Pancreas (tissue), 10 donors: ENCODE measurements at regions not wholly inside any gene's neighbourhood (a gene's known extent, or its start where the extent isn't known, plus 50 kb on each side); places are given as distances from the start of the nearest gene placed in this dataset.

ENCODE experiments used
- ATAC-seq, 4 donors: fragments of 200-7000 bp; cut with Tn5 transposase; one replicate each; pipeline versions ENCODE4 v1.8.0 to v1.9.1; 2020; ENCODE audit warnings: mild to moderate bottlenecking in 4 of 4, moderate library complexity in 4 of 4
- DNase-seq, 6 donors: peaks; one replicate each; pipeline ENCODE4 v3.0.0-alpha.2; 2020
- FAIRE-seq: peaks from 2 replicates; lab custom pipeline; 2012; peaks lifted over from hg19 to GRCh38; lab: Jason Lieb, UNC
- H3K27ac ChIP-seq, 4 donors: fragments of 200-600 bp; sonication (generic); 1 replicate in 3 of 4; 2 replicates in 1 of 4; pipeline versions ENCODE4 v1.5.0 to v1.8.0; 2020
- H3K27me3 ChIP-seq, 4 donors: fragments of 200-600 bp; one replicate each; pipeline ENCODE4 v1.8.0; 2021
- H3K36me3 ChIP-seq, 3 donors: fragments of 200-600 bp; sonication (generic) in 1 of 3; one replicate each; pipeline versions ENCODE4 v1.5.0 to v1.8.0; 2020 to 2021
- H3K4me1 ChIP-seq, 3 donors: fragments of 200-600 bp; one replicate each; pipeline ENCODE4 v1.8.0; 2021
- H3K4me3 ChIP-seq, 4 donors: fragments of 200-600 bp; sonication (generic) in 2 of 4; one replicate each; pipeline versions ENCODE4 v1.5.0 to v1.8.0; 2020 to 2021
- H3K9me3 ChIP-seq, 4 donors: fragments of 200-600 bp; one replicate each; pipeline ENCODE4 v1.8.0; 2021
- WGBS, 2 donors: extraction: QIAGEN DNeasy Blood & Tissue Kit; methylation state at CpG; one replicate each; pipeline ENCODE4 v1.1.7; 2013; 5-methylcytosine and 5-hydroxymethylcytosine counted together
- intact Hi-C, 3 donors: fragments of 100-400 bp; cut with DNase I; formaldehyde crosslinking; loops; one replicate each; pipeline versions ENCODE4 v1.11.1 to v1.14.2; 2022
- TF ChIP-seq, protein P1 (sequence below), 4 donors: fragments of 200-600 bp; sonication (generic) in 3 of 4; IDR thresholded peaks; one replicate each; pipeline versions ENCODE4 v1.5.0 to v1.8.0; 2021; ENCODE audit warnings: antibody characterized with exemption in 4 of 4
- donor health status: healthy with polysubstance abuse.
- donor health status: DM: no; HTN: no; CAD: no; lungs with moderate emphysema.
- donor health status: DM: no; HTN: no; CAD: no.
- donor health status: control.
- donor health status: control.
- donor health status: Bipolar disorder and iron deficiency.
- donor health status: DM: yes; HTN: yes; CAD: no.
- donor health status: DM: no; HTN: no; CAD: no.
- donor health status: DM: no; HTN: no; CAD: no.
- donor health status: DM: yes; HTN: yes; CAD: no.

DNA sequence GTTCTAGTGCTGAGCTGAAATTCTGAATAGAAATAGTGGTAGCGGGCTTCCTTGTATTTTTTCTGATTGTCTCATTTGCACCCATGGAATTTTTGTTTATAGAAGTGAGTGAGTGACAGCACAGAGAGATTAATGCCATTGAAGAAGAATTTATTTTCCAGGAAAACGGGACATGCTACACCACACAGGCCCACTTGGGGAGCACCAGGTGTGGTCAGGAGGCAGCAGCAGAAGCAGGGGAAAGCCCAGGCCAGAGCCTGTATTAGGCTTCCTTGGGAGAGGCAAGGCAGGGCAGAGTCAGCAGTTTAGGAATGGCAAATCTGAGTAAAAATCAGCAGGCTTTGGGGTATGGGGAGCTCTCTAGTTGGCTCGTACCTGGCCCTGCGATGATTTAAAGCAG is 88.4 kb upstream of the ATP11B start:
- FAIRE-seq (no peak), DNase-seq (no peak), ATAC-seq (no peak)
- H3K27ac ChIP-seq: no peak overlapping the region
- no peaks in the 10 kb centered on the region for H3K27me3 ChIP-seq
- intact Hi-C loops: no loop called here
- H3K9me3 ChIP-seq: no peaks in the 10 kb centered on the region
- H3K36me3 ChIP-seq: no peaks in the 10 kb centered on the region
- H3K4me1 ChIP-seq: no peaks in the 10 kb centered on the region
- 79 to 84% methylated on average over 4 of the region's 4 CpGs for WGBS, 2 donors
- TF ChIP-seq, protein P1, sequence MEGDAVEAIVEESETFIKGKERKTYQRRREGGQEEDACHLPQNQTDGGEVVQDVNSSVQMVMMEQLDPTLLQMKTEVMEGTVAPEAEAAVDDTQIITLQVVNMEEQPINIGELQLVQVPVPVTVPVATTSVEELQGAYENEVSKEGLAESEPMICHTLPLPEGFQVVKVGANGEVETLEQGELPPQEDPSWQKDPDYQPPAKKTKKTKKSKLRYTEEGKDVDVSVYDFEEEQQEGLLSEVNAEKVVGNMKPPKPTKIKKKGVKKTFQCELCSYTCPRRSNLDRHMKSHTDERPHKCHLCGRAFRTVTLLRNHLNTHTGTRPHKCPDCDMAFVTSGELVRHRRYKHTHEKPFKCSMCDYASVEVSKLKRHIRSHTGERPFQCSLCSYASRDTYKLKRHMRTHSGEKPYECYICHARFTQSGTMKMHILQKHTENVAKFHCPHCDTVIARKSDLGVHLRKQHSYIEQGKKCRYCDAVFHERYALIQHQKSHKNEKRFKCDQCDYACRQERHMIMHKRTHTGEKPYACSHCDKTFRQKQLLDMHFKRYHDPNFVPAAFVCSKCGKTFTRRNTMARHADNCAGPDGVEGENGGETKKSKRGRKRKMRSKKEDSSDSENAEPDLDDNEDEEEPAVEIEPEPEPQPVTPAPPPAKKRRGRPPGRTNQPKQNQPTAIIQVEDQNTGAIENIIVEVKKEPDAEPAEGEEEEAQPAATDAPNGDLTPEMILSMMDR (IDR thresholded peaks at IDR 0.05): no peak
- H3K4me3 ChIP-seq: no peak overlapping the region

DNA sequence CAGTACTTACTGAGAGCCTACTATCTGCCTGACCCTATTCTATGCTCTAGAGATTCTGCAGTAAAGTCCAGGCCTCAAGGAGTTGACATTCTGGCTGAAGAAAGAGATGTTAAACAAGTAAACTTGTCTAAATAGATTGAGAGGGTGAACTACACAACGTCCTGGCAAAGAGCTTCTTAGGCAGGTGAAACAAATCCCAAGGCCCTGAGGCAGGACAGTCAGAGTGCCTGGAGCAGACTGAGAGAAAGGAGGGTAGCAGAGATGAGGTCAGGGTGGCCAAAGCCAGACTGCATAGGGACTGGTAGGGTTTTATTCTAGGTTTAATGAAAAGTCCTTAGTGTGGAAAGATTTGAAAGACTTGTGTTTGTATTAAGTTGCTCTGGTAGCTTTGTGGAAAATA is 84.5 kb upstream of the ATP11B start:
- H3K4me3 ChIP-seq: no peak overlapping the region
- 27 to 33% methylated on average over 1 of the region's 1 CpG for WGBS, 2 donors
- H3K27ac ChIP-seq: no peak overlapping the region
- TF ChIP-seq, protein P1 (IDR thresholded peaks at IDR 0.05): no peak
- ATAC-seq (no peak), FAIRE-seq (no peak), DNase-seq (no peak)
- intact Hi-C loops: no loop called here
- H3K4me1 ChIP-seq: no peaks in the 10 kb centered on the region
- H3K9me3 ChIP-seq: no peaks in the 10 kb centered on the region
- H3K27me3 ChIP-seq: no peaks in the 10 kb centered on the region
- no peaks in the 10 kb centered on the region for H3K36me3 ChIP-seq

DNA sequence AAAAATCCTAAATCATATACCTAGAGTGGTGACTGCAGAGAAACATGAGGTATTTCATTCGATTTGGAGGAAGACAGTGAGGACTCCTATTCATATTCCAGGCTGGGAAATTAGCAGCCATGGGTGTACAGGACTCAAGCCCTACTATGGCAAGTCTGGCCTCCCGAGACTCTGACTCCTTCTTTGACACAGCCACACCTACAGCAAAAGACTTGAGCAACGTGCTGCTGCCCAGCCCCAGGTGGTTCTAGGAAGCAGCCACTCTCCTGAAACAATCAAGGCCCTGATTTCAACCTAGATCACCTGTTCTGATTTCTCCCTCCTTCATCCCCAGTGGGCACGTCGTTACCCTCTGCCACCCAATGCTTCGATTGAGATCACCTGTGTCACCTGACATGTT is 84.0 kb upstream of the ATP11B start:
- no peak overlapping the region for H3K27ac ChIP-seq
- FAIRE-seq: no peak
- peaks cover 0 to 2% (median 1%) of the 10 kb centered on the region in 3 donors for H3K4me1 ChIP-seq
- no peaks in the 10 kb centered on the region for H3K9me3 ChIP-seq
- H3K36me3 ChIP-seq: no peaks in the 10 kb centered on the region
- TF ChIP-seq, protein P1 (IDR thresholded peaks at IDR 0.05): no peak
- H3K4me3 ChIP-seq: no peak overlapping the region
- intact Hi-C loops: no loop called here
- no peak for ATAC-seq
- H3K27me3 ChIP-seq: no peaks in the 10 kb centered on the region
- DNase-seq: no peak
- 70 to 73% methylated on average over 6 of the region's 6 CpGs for WGBS, 2 donors

DNA sequence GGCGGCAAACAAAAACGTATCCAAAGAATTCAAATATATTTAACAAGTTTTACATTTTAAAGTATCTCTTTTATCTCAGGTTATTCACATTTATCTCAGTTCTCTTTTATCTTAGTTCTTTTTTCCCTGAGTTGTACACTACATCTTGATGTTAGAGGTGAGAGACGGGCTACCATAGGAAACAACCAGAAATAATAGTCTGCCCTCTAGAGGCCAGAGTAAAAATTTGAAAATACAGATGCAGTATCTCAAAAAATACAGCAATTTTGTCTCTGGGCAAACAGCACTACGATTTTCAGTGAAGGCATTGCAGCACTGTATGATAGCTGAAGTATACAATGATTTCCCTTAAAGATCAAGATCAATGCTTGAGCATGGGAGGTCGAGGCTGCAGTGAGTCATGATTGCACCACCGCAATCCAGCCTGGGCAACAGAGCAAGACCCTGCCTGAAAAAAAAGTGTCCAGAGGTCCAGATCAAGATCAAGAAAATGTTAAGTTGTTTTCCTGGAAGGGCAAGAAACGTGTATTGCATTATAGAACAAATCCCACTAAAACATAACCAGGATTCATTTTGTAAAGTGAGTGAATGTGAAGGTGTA is 82.6 kb upstream of the ATP11B start:
- DNase-seq (no peak), ATAC-seq (peak in 3 of 4 donors; percentile 51 to 67 (median 58)), FAIRE-seq (peak; percentile 41)
- Histone ChIP-seq H3K9me3 (no peaks in the 10 kb centered on the region), H3K27ac (no peak overlapping the region), H3K36me3 (no peaks in the 10 kb centered on the region), H3K4me3 (no peak overlapping the region), H3K27me3 (no peaks in the 10 kb centered on the region), H3K4me1 (peaks cover 3 to 13% (median 11%) of the 10 kb centered on the region in 3 donors)
- 39 to 46% methylated on average over 7 of the region's 7 CpGs for WGBS, 2 donors
- TF ChIP-seq, protein P1 (IDR thresholded peaks at IDR 0.05): peak in 2 of 4 donors; percentile 43 to 46
- intact Hi-C loops: loop anchor here in 2 of 3 donors (10.0 kb wide), 2 partner anchors 124 to 134 kb away; no protein-coding TSS in a partner anchor

DNA sequence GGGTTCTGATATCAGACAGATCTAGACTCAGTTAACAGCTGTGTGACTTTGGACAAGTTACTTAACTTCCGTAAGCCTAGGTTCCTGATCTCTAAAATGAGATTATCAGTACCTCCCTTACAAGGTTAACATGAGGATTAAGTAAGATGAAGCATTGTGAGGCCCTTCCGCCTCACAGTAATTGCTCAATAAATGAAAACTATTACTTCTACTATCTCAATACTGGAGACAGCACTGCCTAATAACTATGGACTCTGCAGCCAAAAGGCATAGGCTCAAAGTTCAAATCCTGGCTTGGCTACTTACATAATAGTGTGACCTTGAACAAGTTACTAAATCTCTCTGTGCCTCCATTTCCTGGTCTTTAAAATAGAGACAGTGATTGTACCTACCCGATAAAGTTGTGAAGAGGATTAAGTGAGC is 82.0 kb upstream of the ATP11B start:
- peaks cover 3 to 18% (median 13%) of the 10 kb centered on the region in 3 donors for H3K4me1 ChIP-seq
- no peaks in the 10 kb centered on the region for H3K36me3 ChIP-seq
- intact Hi-C loops: loop anchor here in 2 of 3 donors (10.0 kb wide), 2 partner anchors 124 to 134 kb away; no protein-coding TSS in a partner anchor
- no peaks in the 10 kb centered on the region for H3K9me3 ChIP-seq
- FAIRE-seq: no peak
- H3K4me3 ChIP-seq: no peak overlapping the region
- H3K27me3 ChIP-seq: no peaks in the 10 kb centered on the region
- no peak overlapping the region for H3K27ac ChIP-seq
- TF ChIP-seq, protein P1 (IDR thresholded peaks at IDR 0.05): no peak
- no peak for DNase-seq
- no peak for ATAC-seq
- 51 to 54% methylated on average over 3 of the region's 3 CpGs for WGBS, 2 donors
